Stomach (tissue), 8 donors: ENCODE measurements at regions not wholly inside any gene's neighbourhood (a gene's known extent, or its start where the extent isn't known, plus 50 kb on each side); places are given as distances from the start of the nearest gene placed in this dataset.

ENCODE experiments used
- DNase-seq, 2 donors: peaks; one replicate each; pipeline versions ENCODE4 v3.0.0 to v3.0.0-alpha.2; 2013 to 2019
- H3K27ac ChIP-seq, 5 donors: fragments of 200-600 bp in 4 of 5; sonication (generic) in 4 of 5; one replicate each; pipeline ENCODE4 v1.5.1; 2013 to 2019; ENCODE audit warnings: mild to moderate bottlenecking in 1 of 5, moderate library complexity in 1 of 5
- H3K27me3 ChIP-seq, 3 donors: fragments of 200-600 bp; sonication (generic); one replicate each; pipeline ENCODE4 v1.5.1; 2017 to 2019; ENCODE audit warnings: mixed run types in 1 of 3
- H3K36me3 ChIP-seq, 4 donors: fragments of 200-600 bp; sonication (generic); 1 replicate in 3 of 4; 2 replicates in 1 of 4; pipeline ENCODE4 v1.5.1; 2016 to 2019
- H3K4me1 ChIP-seq, 4 donors: fragments of 200-600 bp; sonication (generic); one replicate each; pipeline ENCODE4 v1.5.1; 2016 to 2019
- H3K4me3 ChIP-seq, 4 donors: fragments of 200-600 bp; sonication (generic) in 3 of 4; one replicate each; pipeline ENCODE4 v1.5.1; 2016 to 2019; ENCODE audit warnings: mild to moderate bottlenecking in 1 of 4
- H3K9me3 ChIP-seq, 4 donors: fragments of 200-600 bp; sonication (generic); one replicate each; pipeline ENCODE4 v1.5.1; 2016 to 2019
- EP300 ChIP-seq: sonication (generic); formaldehyde crosslinking; IDR thresholded peaks from one replicate; pipeline ENCODE4 v1.6.1; 2017; ENCODE audit warnings: antibody characterized with exemption
- POLR2A ChIP-seq, 4 donors: fragments of 450-650 bp; IDR thresholded peaks; one replicate each; pipeline ENCODE4 v1.6.1; 2016; ENCODE audit warnings: antibody characterized with exemption in 4 of 4, control low read depth in 2 of 4, mild to moderate bottlenecking in 1 of 4, moderate library complexity in 1 of 4
- POLR2AphosphoS5 ChIP-seq, 3 donors: sonication (generic); formaldehyde crosslinking; IDR thresholded peaks; one replicate each; pipeline ENCODE4 v1.6.1; 2016; ENCODE audit warnings: antibody characterized with exemption in 3 of 3
- WGBS, 5 donors: extraction: QIAGEN DNeasy Blood & Tissue Kit in 3 of 5; methylation state at CpG; one replicate each; pipeline versions ENCODE4 v1.1.5 to v1.1.7; 2013 to 2018; 5-methylcytosine and 5-hydroxymethylcytosine counted together
- intact Hi-C: fragments of 100-400 bp; cut with DNase I; formaldehyde crosslinking; loops from one replicate; pipeline ENCODE4 v1.15.1; 2023; ENCODE audit warnings: low total_unique reads
- TF ChIP-seq, protein P1 (sequence below), 7 experiments: fragments of 450-650 bp in 4 of 7; fragments of 200-600 bp in 3 of 7; sonication (generic) in 3 of 7; IDR thresholded peaks; one replicate each; pipeline ENCODE4 v1.5.1; 2016 to 2019; ENCODE audit warnings: antibody characterized with exemption in 7 of 7, control low read depth in 2 of 7, mild to moderate bottlenecking in 1 of 7
- donor health status: healthy with polysubstance abuse.
- donor health status: Bipolar disorder and iron deficiency.
- donor health status: healthy.

DNA sequence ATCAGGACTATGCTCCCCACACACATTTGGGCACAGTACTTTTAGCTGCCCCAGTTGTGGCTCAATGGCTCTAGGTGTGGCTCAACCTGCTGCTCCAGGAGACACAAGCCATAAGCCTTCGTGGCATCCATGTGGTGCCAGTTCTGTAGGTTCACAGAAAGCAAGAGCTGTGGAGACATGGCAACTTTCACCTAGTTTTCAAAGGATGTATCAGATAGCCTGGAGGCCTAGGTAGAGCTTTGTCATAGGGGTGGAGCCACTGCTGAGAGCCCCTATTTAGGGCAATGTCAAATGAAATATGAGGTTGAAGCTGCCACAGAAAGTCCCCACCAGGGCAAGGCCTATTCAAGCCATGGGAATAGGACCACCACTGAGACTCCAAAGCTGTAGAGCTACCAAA is 210.5 kb downstream of the LMO4 start:
- H3K27me3 ChIP-seq, result no peaks in the 10 kb centered on the region
- intact Hi-C loops, result no loop called here
- no peak for TF ChIP-seq POLR2AphosphoS5 (IDR thresholded peaks at IDR 0.05)
- TF ChIP-seq EP300, result no peak
- TF ChIP-seq POLR2A (IDR thresholded peaks at IDR 0.05), result no peak
- TF ChIP-seq, protein P1, sequence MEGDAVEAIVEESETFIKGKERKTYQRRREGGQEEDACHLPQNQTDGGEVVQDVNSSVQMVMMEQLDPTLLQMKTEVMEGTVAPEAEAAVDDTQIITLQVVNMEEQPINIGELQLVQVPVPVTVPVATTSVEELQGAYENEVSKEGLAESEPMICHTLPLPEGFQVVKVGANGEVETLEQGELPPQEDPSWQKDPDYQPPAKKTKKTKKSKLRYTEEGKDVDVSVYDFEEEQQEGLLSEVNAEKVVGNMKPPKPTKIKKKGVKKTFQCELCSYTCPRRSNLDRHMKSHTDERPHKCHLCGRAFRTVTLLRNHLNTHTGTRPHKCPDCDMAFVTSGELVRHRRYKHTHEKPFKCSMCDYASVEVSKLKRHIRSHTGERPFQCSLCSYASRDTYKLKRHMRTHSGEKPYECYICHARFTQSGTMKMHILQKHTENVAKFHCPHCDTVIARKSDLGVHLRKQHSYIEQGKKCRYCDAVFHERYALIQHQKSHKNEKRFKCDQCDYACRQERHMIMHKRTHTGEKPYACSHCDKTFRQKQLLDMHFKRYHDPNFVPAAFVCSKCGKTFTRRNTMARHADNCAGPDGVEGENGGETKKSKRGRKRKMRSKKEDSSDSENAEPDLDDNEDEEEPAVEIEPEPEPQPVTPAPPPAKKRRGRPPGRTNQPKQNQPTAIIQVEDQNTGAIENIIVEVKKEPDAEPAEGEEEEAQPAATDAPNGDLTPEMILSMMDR (IDR thresholded peaks at IDR 0.05), result no peak
- no peak overlapping the region for H3K4me3 ChIP-seq
- 78 to 100% (median 83%) methylated on average over 1 of the region's 1 CpG for WGBS, 5 donors
- no peaks in the 10 kb centered on the region for H3K4me1 ChIP-seq
- DNase-seq, result no peak
- H3K27ac ChIP-seq, result no peak overlapping the region
- H3K36me3 ChIP-seq, result no peaks in the 10 kb centered on the region
- H3K9me3 ChIP-seq, result peaks cover 0 to 25% (median 12%) of the 10 kb centered on the region in 4 donors

DNA sequence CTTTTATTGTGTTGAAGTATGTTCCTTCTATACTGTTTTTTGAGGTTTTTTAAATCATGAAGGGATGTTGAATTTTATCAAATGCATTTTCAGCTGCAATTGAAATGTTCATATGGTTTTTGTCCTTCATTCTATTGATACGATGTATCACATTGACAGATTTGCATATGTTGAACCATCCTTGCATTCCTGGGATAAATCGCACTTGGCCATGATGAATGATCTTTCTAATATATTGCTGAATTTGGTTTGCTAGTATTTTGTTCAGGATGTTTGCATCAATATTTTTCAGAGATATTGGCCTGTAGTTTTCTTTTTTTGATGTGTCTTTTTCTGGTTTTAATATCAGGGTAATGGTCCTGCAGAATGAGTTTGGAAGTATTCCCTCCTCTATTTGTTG is 214.0 kb downstream of the LMO4 start:
- Histone ChIP-seq H3K9me3 (peaks cover 0 to 40% (median 17%) of the 10 kb centered on the region in 4 donors), H3K4me3 (no peak overlapping the region), H3K27me3 (no peaks in the 10 kb centered on the region), H3K36me3 (no peaks in the 10 kb centered on the region), H3K4me1 (no peaks in the 10 kb centered on the region), H3K27ac (no peak overlapping the region)
- intact Hi-C loops, result no loop called here
- WGBS, 5 donors, result 93 to 99% (median 96%) methylated on average over 2 of the region's 2 CpGs
- no peak for TF ChIP-seq EP300
- TF ChIP-seq POLR2A (IDR thresholded peaks at IDR 0.05), result no peak
- TF ChIP-seq POLR2AphosphoS5 (IDR thresholded peaks at IDR 0.05), result no peak
- TF ChIP-seq, protein P1 (IDR thresholded peaks at IDR 0.05), result no peak
- DNase-seq, result no peak

DNA sequence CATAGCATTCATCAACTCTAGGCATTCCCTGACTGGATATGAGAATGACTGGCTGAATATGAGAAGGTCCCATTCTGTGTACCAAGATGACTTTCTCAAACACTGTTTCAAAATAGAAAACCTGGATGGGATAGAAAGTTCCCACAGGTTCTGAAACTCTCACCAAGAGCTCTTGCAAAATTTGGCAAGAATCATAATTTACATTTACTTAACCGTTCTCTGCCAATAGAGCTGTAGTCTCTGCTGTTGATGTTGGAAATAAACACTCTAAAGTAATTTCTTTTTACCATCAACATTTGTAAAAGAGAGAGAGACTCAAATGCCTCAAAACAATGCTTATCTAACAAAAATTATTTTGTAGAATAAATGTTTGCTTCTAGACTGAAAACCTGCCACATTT is 221.1 kb downstream of the LMO4 start:
- Histone ChIP-seq H3K9me3 (peaks cover 0 to 16% (median 5%) of the 10 kb centered on the region in 4 donors), H3K4me1 (peaks cover 0 to 12% (median 4%) of the 10 kb centered on the region in 4 donors), H3K27me3 (no peaks in the 10 kb centered on the region), H3K36me3 (no peaks in the 10 kb centered on the region), H3K27ac (no peak overlapping the region), H3K4me3 (no peak overlapping the region)
- no peak for DNase-seq
- intact Hi-C loops, result no loop called here
- 23 to 46% (median 28%) methylated on average over 1 of the region's 1 CpG for WGBS, 5 donors
- TF ChIP-seq POLR2AphosphoS5 (IDR thresholded peaks at IDR 0.05) (no peak), POLR2A (IDR thresholded peaks at IDR 0.05) (no peak), EP300 (no peak)
- TF ChIP-seq, protein P1 (IDR thresholded peaks at IDR 0.05), result no peak

DNA sequence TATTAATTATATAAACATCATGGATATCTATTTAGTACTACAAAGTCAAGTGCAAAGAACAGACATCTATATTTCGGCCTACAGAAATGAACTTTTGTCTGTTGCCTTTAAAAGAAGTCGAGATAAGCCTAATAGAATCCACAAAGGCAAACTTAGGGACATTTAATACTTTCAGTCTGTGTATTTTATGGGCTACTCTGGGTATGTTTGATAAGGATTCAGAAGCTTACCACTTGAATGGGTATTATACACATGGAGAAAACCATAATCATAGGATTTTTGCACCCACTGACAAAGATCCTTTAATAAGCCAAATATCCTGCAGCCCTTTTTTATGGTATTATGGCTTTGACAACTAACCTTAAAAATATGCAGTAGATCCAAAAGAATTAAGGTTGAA is 224.8 kb downstream of the LMO4 start:
- TF ChIP-seq EP300, result no peak
- TF ChIP-seq, protein P1 (IDR thresholded peaks at IDR 0.05), result no peak
- no peak for TF ChIP-seq POLR2AphosphoS5 (IDR thresholded peaks at IDR 0.05)
- no peak for TF ChIP-seq POLR2A (IDR thresholded peaks at IDR 0.05)
- 39 to 72% (median 47%) methylated on average over 2 of the region's 2 CpGs for WGBS, 5 donors
- H3K4me1 ChIP-seq, result peaks cover 0 to 12% (median 4%) of the 10 kb centered on the region in 4 donors
- no peak for DNase-seq
- no peaks in the 10 kb centered on the region for H3K9me3 ChIP-seq
- intact Hi-C loops, result no loop called here
- H3K27ac ChIP-seq, result no peak overlapping the region
- no peaks in the 10 kb centered on the region for H3K36me3 ChIP-seq
- no peak overlapping the region for H3K4me3 ChIP-seq
- no peaks in the 10 kb centered on the region for H3K27me3 ChIP-seq
